ENCODE measurements at regions not wholly inside any gene's neighbourhood (a gene's known extent, or its start where the extent isn't known, plus 50 kb on each side); places are given as distances from the start of the nearest gene placed in this dataset.

- Histone ChIP-seq H3K4me1 (ENCODE audit: control insufficient read depth, extremely low read depth, insufficient read depth, low read length) (no peaks in the 10 kb centered on the region), H3K9ac (replicated peaks; ENCODE audit: extremely low read depth, insufficient read depth, low read length) (no peak overlapping the region), H2AFZ (ENCODE audit: low read depth, low read length) (no peak overlapping the region), H3K27me3 (ENCODE audit: control insufficient read depth in 2 of 2, insufficient read depth in 2 of 2, low read length in 2 of 2) (no peaks in the 10 kb centered on the region), H4K20me1 (replicated peaks; ENCODE audit: control insufficient read depth, extremely low read depth, insufficient read depth, low read length) (no peaks in the 10 kb centered on the region), H3K36me3 (ENCODE audit: control insufficient read depth in 2 of 2, extremely low read depth in 1 of 2, insufficient read depth in 2 of 2, low read length in 2 of 2) (no peaks in the 10 kb centered on the region), H3K9me3 (replicated peaks; ENCODE audit: control insufficient read depth, insufficient read depth, low read length) (no peaks in the 10 kb centered on the region), H3K4me2 (ENCODE audit: insufficient read depth, low read length) (no peak overlapping the region), H3K27ac (ENCODE audit: insufficient read depth, low read depth, low read length) (no peak overlapping the region), H3K79me2 (ENCODE audit: control insufficient read depth, insufficient read depth, low read length) (no peaks in the 10 kb centered on the region), H3K9me1 (replicated peaks; ENCODE audit: control insufficient read depth, extremely low read depth, insufficient read depth, low read length) (no peaks in the 10 kb centered on the region), H3K4me3 (replicated peaks in 1 of 3; ENCODE audit: insufficient read depth in 1 of 3, low read depth in 1 of 3, low read length in 3 of 3) (no peak overlapping the region)
- no TSS peak for BruUV-seq (replicated peaks)
- DNase-seq (ENCODE audit: low read depth, low spot score) = no peak
- dilution Hi-C loops (cut with MboI; ENCODE audit: extremely low pct_ligation_motif_present, low sequenced_read_pairs) (no loop called here), intact Hi-C loops (cut with micrococcal nuclease) (no loop called here)
- no peak for FAIRE-seq
- ChIA-PET CTCF (no interaction called here), POLR2A (no interaction called here)
- TF ChIP-seq EZH2 (IDR thresholded peaks at IDR 0.05; ENCODE audit: borderline replicate concordance, low read depth, low read length, severe bottlenecking) = no peak
- no peak for TF ChIP-seq MYC (IDR thresholded peaks at IDR 0.05; ENCODE audit: low read depth, low read length)
- no peak for TF ChIP-seq POLR2A (IDR thresholded peaks at IDR 0.05; ENCODE audit: low read depth, low read length)
- TF ChIP-seq FOS (IDR thresholded peaks at IDR 0.05; ENCODE audit: borderline replicate concordance, insufficient read depth, low read length) = no peak
- no peak for TF ChIP-seq GATA2 (IDR thresholded peaks at IDR 0.05; ENCODE audit: insufficient read depth, insufficient read length, low read depth, low read length)
- TF ChIP-seq JUN (IDR thresholded peaks at IDR 0.05; ENCODE audit: borderline replicate concordance, insufficient read depth, insufficient read length, low read depth) = no peak
- no peak for TF ChIP-seq CTCF (IDR thresholded peaks at IDR 0.05; ENCODE audit: extremely low read depth in 1 of 2, insufficient read depth in 1 of 2, low read depth in 1 of 2, low read length in 2 of 2)
- TF ChIP-seq MAX (IDR thresholded peaks at IDR 0.05; ENCODE audit: insufficient read depth, insufficient read length) = no peak
- no peak for TF ChIP-seq POLR2AphosphoS5 (IDR thresholded peaks at IDR 0.05; ENCODE audit: insufficient read depth, low read depth, low read length)
These were observed 872.1 kb upstream of the PCDH20 start for GRCh38 chr13:62287764-62288163.

All from endothelial cell of umbilical vein (primary cell).